ENCODE measurements at regions not wholly inside any gene's neighbourhood (a gene's known extent, or its start where the extent isn't known, plus 50 kb on each side); places are given as distances from the start of the nearest gene placed in this dataset.

- Histone ChIP-seq H3K79me2 (ENCODE audit: control insufficient read depth, insufficient read depth, low read length, unreplicated experiment) (no peaks in the 10 kb centered on the region), H3K4me1 (ENCODE audit: control insufficient read depth, insufficient read depth, low read length, unreplicated experiment) (no peaks in the 10 kb centered on the region), H3K4me3 (ENCODE audit: low read depth, low read length) (no peak overlapping the region), H3K27me3 (ENCODE audit: insufficient read depth, low read length) (peaks cover 93% of the 10 kb centered on the region), H3K27ac (ENCODE audit: low read depth, low read length) (no peak overlapping the region), H3K36me3 (ENCODE audit: insufficient read depth, low read length) (no peaks in the 10 kb centered on the region), H2AFZ (ENCODE audit: low read length, unreplicated experiment) (no peak overlapping the region)
Measured at GRCh38 chr7:155360495-155361345, 63.0 kb downstream of the INSIG1 start.

- H3K36me3 ChIP-seq (ENCODE audit: insufficient read depth, low read length) = no peaks in the 10 kb centered on the region
- no peak overlapping the region for H3K4me3 ChIP-seq (ENCODE audit: low read depth, low read length)
- H3K27ac ChIP-seq (ENCODE audit: low read depth, low read length) = no peak overlapping the region
- no peak overlapping the region for H2AFZ ChIP-seq (ENCODE audit: low read length, unreplicated experiment)
- no peaks in the 10 kb centered on the region for H3K79me2 ChIP-seq (ENCODE audit: control insufficient read depth, insufficient read depth, low read length, unreplicated experiment)
- H3K27me3 ChIP-seq (ENCODE audit: insufficient read depth, low read length) = peaks cover 92% of the 10 kb centered on the region
- no peaks in the 10 kb centered on the region for H3K4me1 ChIP-seq (ENCODE audit: control insufficient read depth, insufficient read depth, low read length, unreplicated experiment)
Measured at GRCh38 chr7:155361346-155361680, 63.6 kb downstream of the INSIG1 start.

- no peaks in the 10 kb centered on the region for H3K79me2 ChIP-seq (ENCODE audit: control insufficient read depth, insufficient read depth, low read length, unreplicated experiment)
- H3K36me3 ChIP-seq (ENCODE audit: insufficient read depth, low read length) = no peaks in the 10 kb centered on the region
- H3K27me3 ChIP-seq (ENCODE audit: insufficient read depth, low read length) = peaks cover 87% of the 10 kb centered on the region
- no peak overlapping the region for H3K4me3 ChIP-seq (ENCODE audit: low read depth, low read length)
- no peak overlapping the region for H2AFZ ChIP-seq (ENCODE audit: low read length, unreplicated experiment)
- H3K27ac ChIP-seq (ENCODE audit: low read depth, low read length) = no peak overlapping the region
- no peaks in the 10 kb centered on the region for H3K4me1 ChIP-seq (ENCODE audit: control insufficient read depth, insufficient read depth, low read length, unreplicated experiment)
Measured at GRCh38 chr7:155361947-155362346, 64.3 kb downstream of the INSIG1 start.

- Histone ChIP-seq H3K27ac (ENCODE audit: low read depth, low read length) (no peak overlapping the region), H3K27me3 (ENCODE audit: insufficient read depth, low read length) (peaks cover 81% of the 10 kb centered on the region), H3K4me3 (ENCODE audit: low read depth, low read length) (no peak overlapping the region), H3K79me2 (ENCODE audit: control insufficient read depth, insufficient read depth, low read length, unreplicated experiment) (no peaks in the 10 kb centered on the region), H3K36me3 (ENCODE audit: insufficient read depth, low read length) (no peaks in the 10 kb centered on the region), H3K4me1 (ENCODE audit: control insufficient read depth, insufficient read depth, low read length, unreplicated experiment) (no peaks in the 10 kb centered on the region), H2AFZ (ENCODE audit: low read length, unreplicated experiment) (no peak overlapping the region)
Measured at GRCh38 chr7:155362380-155363145, 64.9 kb downstream of the INSIG1 start.

- no peaks in the 10 kb centered on the region for H3K36me3 ChIP-seq (ENCODE audit: insufficient read depth, low read length)
- no peak overlapping the region for H3K27ac ChIP-seq (ENCODE audit: low read depth, low read length)
- no peaks in the 10 kb centered on the region for H3K4me1 ChIP-seq (ENCODE audit: control insufficient read depth, insufficient read depth, low read length, unreplicated experiment)
- H2AFZ ChIP-seq (ENCODE audit: low read length, unreplicated experiment) = no peak overlapping the region
- H3K4me3 ChIP-seq (ENCODE audit: low read depth, low read length) = no peak overlapping the region
- H3K27me3 ChIP-seq (ENCODE audit: insufficient read depth, low read length) = peaks cover 76% of the 10 kb centered on the region
- H3K79me2 ChIP-seq (ENCODE audit: control insufficient read depth, insufficient read depth, low read length, unreplicated experiment) = no peaks in the 10 kb centered on the region
Measured at GRCh38 chr7:155363146-155363539, 65.5 kb downstream of the INSIG1 start.

- Histone ChIP-seq H2AFZ (ENCODE audit: low read length, unreplicated experiment) (no peak overlapping the region), H3K36me3 (ENCODE audit: insufficient read depth, low read length) (no peaks in the 10 kb centered on the region), H3K79me2 (ENCODE audit: control insufficient read depth, insufficient read depth, low read length, unreplicated experiment) (no peaks in the 10 kb centered on the region), H3K4me1 (ENCODE audit: control insufficient read depth, insufficient read depth, low read length, unreplicated experiment) (no peaks in the 10 kb centered on the region), H3K27ac (ENCODE audit: low read depth, low read length) (no peak overlapping the region), H3K4me3 (ENCODE audit: low read depth, low read length) (no peak overlapping the region), H3K27me3 (ENCODE audit: insufficient read depth, low read length) (peaks cover 68% of the 10 kb centered on the region)
Measured at GRCh38 chr7:155363852-155364600, 66.3 kb downstream of the INSIG1 start.

GRCh38 chr7:155365146-155365874, 67.6 kb downstream of the INSIG1 start:
- Histone ChIP-seq H3K79me2 (ENCODE audit: control insufficient read depth, insufficient read depth, low read length, unreplicated experiment) (no peaks in the 10 kb centered on the region), H3K27ac (ENCODE audit: low read depth, low read length) (no peak overlapping the region), H3K4me3 (ENCODE audit: low read depth, low read length) (no peak overlapping the region), H3K36me3 (ENCODE audit: insufficient read depth, low read length) (no peaks in the 10 kb centered on the region), H3K27me3 (ENCODE audit: insufficient read depth, low read length) (peaks cover 67% of the 10 kb centered on the region), H2AFZ (ENCODE audit: low read length, unreplicated experiment) (no peak overlapping the region), H3K4me1 (ENCODE audit: control insufficient read depth, insufficient read depth, low read length, unreplicated experiment) (no peaks in the 10 kb centered on the region)

GRCh38 chr7:155368894-155369600, 71.4 kb downstream of the INSIG1 start:
- Histone ChIP-seq H3K4me3 (ENCODE audit: low read depth, low read length) (no peak overlapping the region), H3K36me3 (ENCODE audit: insufficient read depth, low read length) (no peaks in the 10 kb centered on the region), H3K27ac (ENCODE audit: low read depth, low read length) (no peak overlapping the region), H3K27me3 (ENCODE audit: insufficient read depth, low read length) (peaks cover 67% of the 10 kb centered on the region), H2AFZ (ENCODE audit: low read length, unreplicated experiment) (no peak overlapping the region), H3K4me1 (ENCODE audit: control insufficient read depth, insufficient read depth, low read length, unreplicated experiment) (no peaks in the 10 kb centered on the region), H3K79me2 (ENCODE audit: control insufficient read depth, insufficient read depth, low read length, unreplicated experiment) (no peaks in the 10 kb centered on the region)

GRCh38 chr7:155369766-155370165, 72.1 kb downstream of the INSIG1 start:
- H2AFZ ChIP-seq (ENCODE audit: low read length, unreplicated experiment) = no peak overlapping the region
- H3K4me3 ChIP-seq (ENCODE audit: low read depth, low read length) = no peak overlapping the region
- no peak overlapping the region for H3K27ac ChIP-seq (ENCODE audit: low read depth, low read length)
- H3K27me3 ChIP-seq (ENCODE audit: insufficient read depth, low read length) = peaks cover 67% of the 10 kb centered on the region
- no peaks in the 10 kb centered on the region for H3K36me3 ChIP-seq (ENCODE audit: insufficient read depth, low read length)
- no peaks in the 10 kb centered on the region for H3K4me1 ChIP-seq (ENCODE audit: control insufficient read depth, insufficient read depth, low read length, unreplicated experiment)
- H3K79me2 ChIP-seq (ENCODE audit: control insufficient read depth, insufficient read depth, low read length, unreplicated experiment) = no peaks in the 10 kb centered on the region
